ENCODE measurements at regions not wholly inside any gene's neighbourhood (a gene's known extent, or its start where the extent isn't known, plus 50 kb on each side); places are given as distances from the start of the nearest gene placed in this dataset.

DNA sequence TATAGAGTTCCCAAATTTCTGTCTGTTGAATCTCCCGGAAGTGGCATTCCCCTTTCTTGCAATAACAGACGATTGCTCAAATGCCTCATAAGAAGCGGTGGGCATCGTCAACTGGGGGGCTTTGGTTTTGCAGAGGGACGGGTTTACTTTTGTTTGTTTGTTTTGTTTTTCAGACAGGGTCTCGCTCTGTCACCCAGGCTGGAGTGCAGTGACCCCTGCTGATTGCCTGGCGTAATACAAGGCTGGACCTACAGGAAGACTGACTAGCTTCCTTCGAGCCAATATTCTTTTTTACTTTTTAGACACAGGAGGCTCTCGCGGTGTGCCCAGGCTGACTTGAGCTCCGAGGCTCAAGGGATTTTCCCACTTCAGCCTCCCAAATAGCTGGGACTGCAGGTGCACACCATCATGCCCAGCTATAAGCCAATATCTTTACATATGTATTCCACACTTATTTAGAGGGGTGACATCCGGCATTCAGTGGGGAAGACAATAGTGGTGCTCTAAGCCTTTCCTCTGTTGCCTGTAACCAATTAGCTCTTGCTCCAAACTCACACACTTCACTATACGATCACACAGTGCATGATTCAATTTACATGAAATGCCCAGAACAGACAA, 58.1 kb downstream of the FHIP2A start:
- H3K36me3 ChIP-seq (ENCODE audit: insufficient read depth, low read length) = no peaks in the 10 kb centered on the region
- DNase-seq (peak; percentile 50), ATAC-seq (ENCODE audit: insufficient read depth, low read depth) (peak; percentile 79)
- peak; percentile 72 for TF ChIP-seq CTCF (IDR thresholded peaks at IDR 0.05; ENCODE audit: borderline replicate concordance, extremely low read depth, low read length, poor library complexity, severe bottlenecking)
- no peak for TF ChIP-seq EZH2 (IDR thresholded peaks at IDR 0.05; ENCODE audit: borderline replicate concordance, low read depth, low read length, severe bottlenecking)
- H3K9ac ChIP-seq (ENCODE audit: low read depth, low read length) = no peak overlapping the region
- H3K27ac ChIP-seq (ENCODE audit: low read length) = no peak overlapping the region
- no peak overlapping the region for H3K4me3 ChIP-seq (ENCODE audit: low read depth in 1 of 2, low read length in 2 of 2)
- peaks cover 7% of the 10 kb centered on the region for H3K4me1 ChIP-seq (ENCODE audit: insufficient read depth, low read length)
- H3K9me3 ChIP-seq (ENCODE audit: insufficient read depth, low read length, severe bottlenecking) = no peaks in the 10 kb centered on the region
- H2AFZ ChIP-seq (ENCODE audit: low read depth, low read length) = peak overlapping the region; percentile 59
- H3K27me3 ChIP-seq (ENCODE audit: insufficient read depth, low read length, poor library complexity) = no peaks in the 10 kb centered on the region
- H3K79me2 ChIP-seq (ENCODE audit: insufficient read depth, low read length) = no peaks in the 10 kb centered on the region
- H4K20me1 ChIP-seq (ENCODE audit: insufficient read depth, low read length) = no peaks in the 10 kb centered on the region
- H3K4me2 ChIP-seq (ENCODE audit: insufficient read depth, low read length) = peak overlapping the region; percentile 19; the same call in 1 of the 2 replicates

DNA sequence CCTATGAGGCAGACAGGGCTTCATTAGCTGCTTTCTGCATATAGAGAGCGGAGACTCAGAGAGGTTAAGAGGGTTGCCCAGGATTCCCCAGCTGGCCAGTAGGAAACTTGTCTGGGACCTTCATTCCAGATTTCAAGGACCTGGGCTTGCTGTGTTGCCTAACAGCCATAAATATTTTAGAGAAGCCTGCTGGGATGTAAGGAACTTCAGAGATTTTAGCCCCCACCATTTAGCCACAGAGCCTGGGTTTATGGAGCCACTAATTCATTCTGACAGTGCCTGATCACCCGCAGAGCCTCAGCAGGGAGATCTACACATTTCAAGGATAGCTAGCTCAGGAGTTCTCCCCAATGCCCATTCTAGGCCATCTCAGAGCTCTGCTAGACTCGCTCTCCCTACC, 56.6 kb upstream of the TRUB1 start:
- DNase-seq (no peak), ATAC-seq (ENCODE audit: insufficient read depth, low read depth) (no peak)
- no peak overlapping the region for H2AFZ ChIP-seq (ENCODE audit: low read depth, low read length)
- TF ChIP-seq EZH2 (IDR thresholded peaks at IDR 0.05; ENCODE audit: borderline replicate concordance, low read depth, low read length, severe bottlenecking) (no peak), CTCF (IDR thresholded peaks at IDR 0.05; ENCODE audit: borderline replicate concordance, extremely low read depth, low read length, poor library complexity, severe bottlenecking) (no peak)
- no peaks in the 10 kb centered on the region for H3K9me3 ChIP-seq (ENCODE audit: insufficient read depth, low read length, severe bottlenecking)
- H3K4me1 ChIP-seq (ENCODE audit: insufficient read depth, low read length) = peaks cover 7% of the 10 kb centered on the region
- no peak overlapping the region for H3K4me2 ChIP-seq (ENCODE audit: insufficient read depth, low read length)
- H3K36me3 ChIP-seq (ENCODE audit: insufficient read depth, low read length) = no peaks in the 10 kb centered on the region
- H3K79me2 ChIP-seq (ENCODE audit: insufficient read depth, low read length) = no peaks in the 10 kb centered on the region
- H3K9ac ChIP-seq (ENCODE audit: low read depth, low read length) = no peak overlapping the region
- no peak overlapping the region for H3K27ac ChIP-seq (ENCODE audit: low read length)
- no peaks in the 10 kb centered on the region for H4K20me1 ChIP-seq (ENCODE audit: insufficient read depth, low read length)
- no peak overlapping the region for H3K4me3 ChIP-seq (ENCODE audit: low read depth in 1 of 2, low read length in 2 of 2)
- no peaks in the 10 kb centered on the region for H3K27me3 ChIP-seq (ENCODE audit: insufficient read depth, low read length, poor library complexity)

DNA sequence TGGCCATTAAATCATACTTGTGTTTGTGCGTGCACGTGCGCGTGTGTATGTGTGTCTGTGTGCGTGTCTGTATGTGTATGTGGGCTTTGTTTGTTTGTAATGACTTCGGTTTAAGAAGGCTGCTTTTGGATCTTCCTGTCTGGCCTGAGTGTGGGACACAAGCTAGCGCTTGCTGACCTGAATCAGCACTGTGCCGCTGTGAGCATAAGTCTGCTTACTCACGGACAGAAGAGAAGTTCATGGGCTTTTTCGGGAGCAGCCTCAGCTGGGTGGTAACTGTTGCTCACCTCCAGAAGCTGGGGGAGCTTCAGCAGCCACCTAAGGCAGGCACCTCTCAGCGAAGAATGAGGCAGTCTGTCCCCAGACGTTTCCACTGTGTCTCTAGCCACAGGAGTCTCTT, 56.1 kb upstream of the TRUB1 start:
- no peak overlapping the region for H3K4me3 ChIP-seq (ENCODE audit: low read depth in 1 of 2, low read length in 2 of 2)
- no peak overlapping the region for H3K9ac ChIP-seq (ENCODE audit: low read depth, low read length)
- ATAC-seq (ENCODE audit: insufficient read depth, low read depth) (no peak), DNase-seq (no peak)
- H3K27me3 ChIP-seq (ENCODE audit: insufficient read depth, low read length, poor library complexity) = no peaks in the 10 kb centered on the region
- no peak overlapping the region for H2AFZ ChIP-seq (ENCODE audit: low read depth, low read length)
- TF ChIP-seq CTCF (IDR thresholded peaks at IDR 0.05; ENCODE audit: borderline replicate concordance, extremely low read depth, low read length, poor library complexity, severe bottlenecking) (no peak), EZH2 (IDR thresholded peaks at IDR 0.05; ENCODE audit: borderline replicate concordance, low read depth, low read length, severe bottlenecking) (no peak)
- no peaks in the 10 kb centered on the region for H3K79me2 ChIP-seq (ENCODE audit: insufficient read depth, low read length)
- H3K4me2 ChIP-seq (ENCODE audit: insufficient read depth, low read length) = no peak overlapping the region
- no peaks in the 10 kb centered on the region for H3K36me3 ChIP-seq (ENCODE audit: insufficient read depth, low read length)
- no peak overlapping the region for H3K27ac ChIP-seq (ENCODE audit: low read length)
- H3K4me1 ChIP-seq (ENCODE audit: insufficient read depth, low read length) = peaks cover 7% of the 10 kb centered on the region
- H3K9me3 ChIP-seq (ENCODE audit: insufficient read depth, low read length, severe bottlenecking) = no peaks in the 10 kb centered on the region
- no peaks in the 10 kb centered on the region for H4K20me1 ChIP-seq (ENCODE audit: insufficient read depth, low read length)
